ENCODE measurements at regions not wholly inside any gene's neighbourhood (a gene's known extent, or its start where the extent isn't known, plus 50 kb on each side); places are given as distances from the start of the nearest gene placed in this dataset.

GRCh38 chr12:107624493-107624892, 61.1 kb upstream of the PWP1 start:
- Histone ChIP-seq H3K4me1 (ENCODE audit: insufficient read depth, low read length) (no peaks in the 10 kb centered on the region), H4K5ac (ENCODE audit: insufficient read length, low read depth, low read length) (no peak overlapping the region), H2BK5ac (ENCODE audit: insufficient read length, low read length) (no peak overlapping the region), H3K27ac (ENCODE audit: insufficient read length, low read depth, low read length) (no peak overlapping the region), H2BK12ac (ENCODE audit: insufficient read length, low read depth, low read length) (no peak overlapping the region), H3K56ac (ENCODE audit: insufficient read length, low read depth, low read length) (no peak overlapping the region), H4K20me1 (ENCODE audit: control insufficient read depth, insufficient read depth, insufficient read length) (no peaks in the 10 kb centered on the region), H2AK5ac (ENCODE audit: insufficient read length, low read length) (no peak overlapping the region), H3K23me2 (ENCODE audit: insufficient read length, low read depth, low read length, poor library complexity, severe bottlenecking) (no peaks in the 10 kb centered on the region), H2BK120ac (ENCODE audit: low read depth, low read length, poor library complexity, severe bottlenecking) (no peak overlapping the region), H3K4me2 (ENCODE audit: insufficient read depth, insufficient read length, low read length) (no peak overlapping the region), H3K23ac (ENCODE audit: insufficient read length, low read depth, low read length) (no peak overlapping the region), H2BK20ac (ENCODE audit: low read depth, low read length, poor library complexity, severe bottlenecking) (no peak overlapping the region), H3K18ac (ENCODE audit: insufficient read length, low read depth, low read length) (no peak overlapping the region), H3K9me3 (ENCODE audit: control insufficient read depth, low read depth, low read length) (peaks cover 6% of the 10 kb centered on the region), H3K79me2 (ENCODE audit: insufficient read depth, low read length) (no peaks in the 10 kb centered on the region), H3K9ac (ENCODE audit: extremely low read depth, insufficient read length, low read length) (no peak overlapping the region), H3K27me3 (ENCODE audit: insufficient read depth, low read length) (no peaks in the 10 kb centered on the region), H4K8ac (replicated peaks; ENCODE audit: insufficient read length, low read depth, low read length) (no peak overlapping the region), H3K4ac (ENCODE audit: low read depth, low read length) (no peak overlapping the region), H3T11ph (ENCODE audit: low read length) (no peak overlapping the region), H2BK15ac (ENCODE audit: low read depth, low read length) (no peak overlapping the region), H4K91ac (ENCODE audit: insufficient read length, low read depth, low read length) (no peak overlapping the region), H2AFZ (ENCODE audit: low read length) (no peak overlapping the region), H3K79me1 (ENCODE audit: insufficient read depth, low read depth, low read length, poor library complexity, severe bottlenecking) (no peaks in the 10 kb centered on the region), H3K14ac (ENCODE audit: insufficient read depth, low read length) (no peak overlapping the region)
- Mint-ChIP-seq H3K27ac (no peak overlapping the region), H3K4me1 (peaks cover 0 to 6% of the 10 kb centered on the region in 2 experiments; a peak in 2 of 4 replicates), H3K9me3 (peaks cover 13 to 17% of the 10 kb centered on the region in 2 experiments), H3K27me3 (ENCODE audit: low read depth) (no peaks in the 10 kb centered on the region; the same call in none of the 2 replicates), H3K4me3 (no peak overlapping the region), H3K36me3 (ENCODE audit: insufficient read depth in 1 of 3, low read depth in 3 of 3) (peaks cover 9 to 16% (median 11%) of the 10 kb centered on the region in 3 experiments)
- DNase-seq: no peak
- TF ChIP-seq CTCF (conservative IDR thresholded peaks at IDR 0.05): no peak
- no CpG with 5 or more reads among the region's 4 CpGs for WGBS (ENCODE audit: extremely low coverage, insufficient read length, low lambda C conversion rate)

All from H9 (cell line).